Hepatocyte (in vitro differentiated cells): ENCODE measurements at regions not wholly inside any gene's neighbourhood (a gene's known extent, or its start where the extent isn't known, plus 50 kb on each side); places are given as distances from the start of the nearest gene placed in this dataset.

Experiments used
- CTCF ChIP-seq: fragments of 200-600 bp; sonication (generic); IDR thresholded peaks from 2 replicates; pipeline ENCODE4 v1.5.1; 2016; ENCODE audit warnings: antibody characterized with exemption, mild to moderate bottlenecking; ENCODE audit not compliant: poor library complexity
- EZH2 ChIP-seq: fragments of 200-600 bp; sonication (generic); IDR thresholded peaks from 2 replicates; pipeline ENCODE4 v1.6.1; 2016; ENCODE audit warnings: antibody characterized with exemption, mild to moderate bottlenecking, borderline replicate concordance
- EZH2phosphoT487 ChIP-seq: fragments of 200-600 bp; sonication (generic); IDR thresholded peaks from one replicate; pipeline ENCODE4 v1.6.1; 2018; ENCODE audit warnings: antibody characterized with exemption, mild to moderate bottlenecking, low read depth, moderate library complexity; ENCODE audit not compliant: unreplicated experiment, severe bottlenecking

- TF ChIP-seq CTCF, result no peak
- TF ChIP-seq EZH2, result no peak
- TF ChIP-seq EZH2phosphoT487, result no peak
Observed at GRCh38 chr10:21238717-21239116, 286.8 kb downstream of the SKIDA1 start.
